Epithelial cell of esophagus (primary cell): ENCODE measurements at regions not wholly inside any gene's neighbourhood (a gene's known extent, or its start where the extent isn't known, plus 50 kb on each side); places are given as distances from the start of the nearest gene placed in this dataset.
A peak's percentile ranks its signal among the peaks of the same experiment; 100 is the strongest.

ENCODE experiments used
- DNase-seq: peaks from one replicate; pipeline ENCODE4 v3.0.0; 2010; ENCODE audit warnings: low read depth
- H3K4me3 ChIP-seq: 2 replicates; pipeline ENCODE4 v1.5.1; 2011; ENCODE audit warnings: mild to moderate bottlenecking, low read length, control low read depth
- CTCF ChIP-seq: IDR thresholded peaks from 2 replicates; pipeline ENCODE4 v1.5.1; 2011; ENCODE audit warnings: low read depth, mild to moderate bottlenecking, low read length, control low read depth, inconsistent platforms; ENCODE audit not compliant: insufficient read depth; ENCODE audit errors: missing control alignments

- TF ChIP-seq CTCF, result no peak
- DNase-seq, result no peak
- H3K4me3 ChIP-seq, result no peak overlapping the region
Measured at GRCh38 chr5:93130624-93131490, 450.2 kb downstream of the NR2F1-AS1 start.

- TF ChIP-seq CTCF, result no peak
- DNase-seq, result peak; percentile 29
Measured at GRCh38 chr5:93126634-93127033, 454.4 kb downstream of the NR2F1-AS1 start.

GRCh38 chr5:93123127-93123526 lies 457.9 kb downstream of the NR2F1-AS1 start:
- TF ChIP-seq CTCF, result no peak
- no peak for DNase-seq
- no peak overlapping the region for H3K4me3 ChIP-seq

More at GRCh38 chr5:93126634-93127033, 454.4 kb downstream of the NR2F1-AS1 start:
- no peak overlapping the region for H3K4me3 ChIP-seq

GRCh38 chr5:93122446-93122845 lies 458.6 kb downstream of the NR2F1-AS1 start:
- no peak for DNase-seq
- no peak for TF ChIP-seq CTCF
- H3K4me3 ChIP-seq, result no peak overlapping the region

- no peak for TF ChIP-seq CTCF
- no peak overlapping the region for H3K4me3 ChIP-seq
- no peak for DNase-seq
Measured at GRCh38 chr5:93120771-93121170, 460.2 kb downstream of the NR2F1-AS1 start.

GRCh38 chr5:93120051-93120450 lies 461.0 kb downstream of the NR2F1-AS1 start:
- H3K4me3 ChIP-seq, result no peak overlapping the region
- TF ChIP-seq CTCF, result no peak
- DNase-seq, result no peak

- no peak overlapping the region for H3K4me3 ChIP-seq
- TF ChIP-seq CTCF, result no peak
- peak; percentile 41 for DNase-seq
Measured at GRCh38 chr5:93117751-93118531, 463.1 kb downstream of the NR2F1-AS1 start.
